NCI-H187 (cell line): ENCODE measurements at regions not wholly inside any gene's neighbourhood (a gene's known extent, or its start where the extent isn't known, plus 50 kb on each side); places are given as distances from the start of the nearest gene placed in this dataset.

Experiments used
- DNase-seq, 2 experiments: peaks; one replicate each; lab custom pipeline; 2025; lab: John Stamatoyannopoulos, UW

DNA sequence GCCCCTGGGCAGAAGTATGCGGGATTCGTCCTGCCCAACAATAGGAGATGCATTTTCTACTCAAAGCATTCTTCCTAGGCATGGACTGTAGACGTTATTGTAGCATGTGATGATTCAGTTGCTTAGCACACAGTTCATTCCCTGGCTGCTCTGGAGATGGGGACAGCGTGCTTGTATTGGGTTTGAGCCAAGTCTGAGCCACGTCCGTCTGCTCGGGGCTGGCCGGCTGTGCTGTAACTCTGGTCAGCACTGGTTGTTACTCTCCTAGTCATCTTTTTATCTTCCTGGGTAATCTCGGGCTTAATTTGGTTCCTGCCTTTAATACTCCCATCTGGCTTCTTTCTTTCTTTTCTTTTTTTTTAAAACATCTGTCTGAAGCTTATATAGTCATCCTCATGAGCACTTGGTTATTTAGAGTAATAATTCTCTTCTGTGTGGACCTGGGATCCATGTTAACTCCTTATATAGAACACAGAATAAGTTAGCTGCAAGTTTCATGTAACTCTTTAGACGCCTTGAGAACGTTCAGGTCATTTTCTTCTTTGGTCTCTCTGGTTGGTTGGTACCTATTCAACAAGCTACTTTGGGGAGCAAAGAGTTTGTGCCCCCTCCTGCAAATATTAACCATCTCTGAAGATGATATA, 118.8 kb upstream of the RPS23 start:
- DNase-seq, result no peak

DNA sequence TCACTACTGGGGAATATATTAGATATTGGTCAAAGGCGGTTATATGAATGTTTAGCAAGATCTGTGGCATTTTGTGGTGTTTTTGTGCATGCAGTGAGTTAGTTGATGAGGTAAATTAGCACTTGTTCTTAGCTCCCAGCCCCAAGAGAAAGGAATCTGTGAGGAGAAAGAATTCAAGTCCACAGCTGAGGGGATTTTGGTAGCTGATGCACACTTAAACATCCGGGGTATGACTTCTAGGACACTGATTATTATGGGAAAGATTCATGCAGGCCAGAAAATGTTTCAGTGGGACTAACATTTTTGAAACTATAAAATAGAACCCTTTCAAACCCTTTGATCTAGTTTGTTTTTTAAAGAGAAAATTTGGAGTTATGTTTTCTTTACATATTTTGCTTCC, 118.2 kb upstream of the RPS23 start:
- DNase-seq, result no peak

DNA sequence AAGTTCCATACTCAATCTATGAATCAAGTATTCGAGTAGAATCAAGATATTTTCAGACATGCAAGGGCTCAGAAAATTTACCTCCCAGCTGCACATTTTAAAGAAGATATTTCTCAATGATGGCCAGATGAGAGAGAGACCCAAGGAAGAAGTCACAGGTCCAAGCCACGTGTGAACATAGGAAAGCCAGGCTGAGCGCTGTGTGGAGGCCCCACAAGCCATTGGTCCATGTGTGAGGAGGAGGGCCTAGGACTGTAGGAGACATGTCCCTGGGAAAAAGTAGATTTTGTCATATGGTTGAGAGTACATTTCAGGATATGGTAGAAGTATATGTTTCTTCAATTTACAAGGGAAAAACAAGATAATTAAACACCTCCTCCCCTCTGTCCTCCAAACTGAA, 115.8 kb upstream of the RPS23 start:
- DNase-seq, result no peak

DNA sequence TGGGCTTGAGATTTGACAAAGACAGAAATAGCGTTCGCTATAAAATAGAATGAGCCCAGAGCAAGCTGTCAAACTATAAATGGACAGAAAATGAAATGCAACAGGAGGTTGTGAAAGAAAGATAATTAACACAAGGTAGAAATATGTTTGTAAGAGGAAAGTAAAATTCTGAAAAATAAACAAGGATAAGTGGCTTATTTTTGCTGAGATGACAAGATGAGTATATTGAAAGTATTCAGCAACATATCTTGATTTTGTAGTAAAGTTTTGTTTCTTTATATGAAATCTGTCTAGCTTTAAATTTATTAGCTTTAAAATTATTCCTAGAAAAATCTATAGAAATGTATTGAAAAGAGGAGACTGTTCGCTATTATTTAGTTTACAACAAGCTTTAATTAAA, 111.9 kb upstream of the RPS23 start:
- DNase-seq, result no peak

DNA sequence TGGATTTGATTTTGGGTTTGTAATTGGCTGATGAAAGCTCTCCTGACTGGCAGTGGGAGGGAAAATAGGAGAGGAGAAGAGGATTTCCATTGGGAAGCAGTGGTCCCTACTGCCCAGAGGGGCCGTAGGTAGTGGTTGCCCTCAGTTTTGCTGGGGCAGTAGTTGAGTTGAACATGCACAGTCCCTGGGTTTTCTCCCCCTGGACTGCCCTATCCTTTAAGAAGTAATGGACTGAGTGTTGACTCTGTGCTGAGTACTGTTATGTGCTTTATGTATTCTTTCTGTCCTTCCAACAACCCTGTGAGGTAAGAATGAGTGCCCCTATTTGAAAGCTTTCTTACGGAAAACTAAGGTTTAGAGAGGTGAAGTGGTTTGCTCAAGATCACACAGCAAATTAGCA, 111.2 kb upstream of the RPS23 start:
- no peak for DNase-seq

DNA sequence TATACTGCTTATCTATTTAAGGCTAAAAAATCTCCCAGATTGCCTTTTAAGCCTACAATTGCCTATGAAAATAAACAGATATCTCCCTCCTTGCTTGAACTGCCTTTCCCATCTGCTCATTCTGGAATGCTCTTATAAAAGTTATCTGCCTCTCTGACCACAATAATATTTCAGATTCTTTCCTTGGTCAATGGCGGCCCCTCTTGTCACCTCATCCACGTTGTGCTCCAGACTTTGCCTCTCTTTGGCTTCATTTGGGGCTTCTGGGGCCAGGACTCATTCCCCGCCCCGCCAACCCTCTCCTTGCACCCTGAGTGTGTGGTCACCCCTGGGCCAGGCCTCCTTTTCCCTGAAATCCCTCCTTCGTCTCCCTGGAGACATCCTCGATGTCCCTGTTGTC, 110.0 kb upstream of the RPS23 start:
- DNase-seq, result no peak

DNA sequence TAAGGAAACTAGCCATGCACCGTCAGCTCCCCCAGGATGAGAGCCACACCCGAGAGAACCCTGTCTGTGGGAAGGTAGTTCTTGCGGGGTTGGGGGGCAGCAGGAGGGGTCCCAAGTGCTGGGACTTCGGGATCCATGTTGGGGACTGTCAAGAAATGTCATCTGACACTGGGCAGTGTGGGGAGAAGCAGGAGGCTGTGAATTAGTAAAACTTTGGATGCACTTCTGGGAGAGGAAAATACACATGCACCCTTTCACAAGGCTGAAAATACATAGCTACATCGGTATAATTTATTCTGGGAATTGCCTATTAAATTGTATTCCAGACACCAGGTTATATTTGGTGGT, 109.6 kb upstream of the RPS23 start:
- no peak for DNase-seq

DNA sequence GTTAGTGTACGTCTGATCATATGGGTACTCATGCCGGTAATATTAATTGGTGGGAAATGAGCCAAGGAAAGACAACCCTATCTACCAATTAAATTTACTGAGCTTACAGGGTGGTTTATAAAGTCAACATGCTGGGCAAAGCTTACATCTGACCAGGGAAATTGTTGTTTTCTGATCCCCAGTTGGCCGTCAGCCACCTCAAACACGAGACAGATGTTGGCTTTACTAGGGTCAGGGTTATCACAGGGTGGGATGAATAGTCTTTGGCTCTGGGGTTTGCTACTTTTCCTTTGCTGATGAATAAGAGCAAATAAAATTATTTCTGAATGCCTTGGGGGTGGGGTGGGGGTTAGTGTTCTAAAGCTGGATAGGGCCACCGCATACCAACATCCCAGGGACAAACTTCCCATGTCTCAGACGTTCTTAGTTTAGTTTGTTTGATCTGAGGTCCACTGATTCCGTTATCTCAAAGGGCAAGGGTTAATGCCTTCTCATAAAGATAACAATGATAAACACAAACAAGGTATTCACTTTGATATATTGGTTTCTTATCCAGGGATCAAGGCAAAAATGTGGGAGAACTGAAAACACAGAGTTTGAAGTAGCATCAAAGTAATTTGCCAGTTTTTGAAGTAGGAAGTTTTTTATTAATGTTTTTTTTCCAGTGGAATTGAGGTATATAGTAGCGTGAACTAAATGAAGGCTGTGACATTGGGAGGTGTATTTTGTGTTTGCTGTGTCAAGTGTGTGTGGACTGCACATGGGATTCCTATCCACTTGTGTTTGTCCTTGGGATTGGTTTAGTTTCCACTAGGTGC, 109.1 kb upstream of the RPS23 start:
- DNase-seq, result no peak

DNA sequence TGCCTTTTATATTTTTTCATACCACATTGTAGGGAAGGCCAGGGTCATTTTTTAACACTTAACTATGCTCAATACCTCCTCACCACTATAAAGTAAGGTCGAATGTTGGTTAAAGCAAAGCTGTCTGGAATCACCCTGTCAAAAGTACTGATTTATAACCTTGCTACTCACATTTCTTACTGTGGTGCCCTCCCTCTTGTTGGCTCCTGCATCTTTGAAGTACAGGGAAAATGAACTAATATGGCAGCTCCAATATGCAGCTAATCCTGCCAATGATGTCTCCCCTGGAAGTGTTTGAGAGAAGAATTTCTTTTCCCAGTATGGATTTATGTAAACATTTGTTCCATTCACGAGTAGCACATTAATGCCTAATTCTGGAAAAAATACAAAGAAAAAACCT, 108.4 kb upstream of the RPS23 start:
- DNase-seq, result no peak

DNA sequence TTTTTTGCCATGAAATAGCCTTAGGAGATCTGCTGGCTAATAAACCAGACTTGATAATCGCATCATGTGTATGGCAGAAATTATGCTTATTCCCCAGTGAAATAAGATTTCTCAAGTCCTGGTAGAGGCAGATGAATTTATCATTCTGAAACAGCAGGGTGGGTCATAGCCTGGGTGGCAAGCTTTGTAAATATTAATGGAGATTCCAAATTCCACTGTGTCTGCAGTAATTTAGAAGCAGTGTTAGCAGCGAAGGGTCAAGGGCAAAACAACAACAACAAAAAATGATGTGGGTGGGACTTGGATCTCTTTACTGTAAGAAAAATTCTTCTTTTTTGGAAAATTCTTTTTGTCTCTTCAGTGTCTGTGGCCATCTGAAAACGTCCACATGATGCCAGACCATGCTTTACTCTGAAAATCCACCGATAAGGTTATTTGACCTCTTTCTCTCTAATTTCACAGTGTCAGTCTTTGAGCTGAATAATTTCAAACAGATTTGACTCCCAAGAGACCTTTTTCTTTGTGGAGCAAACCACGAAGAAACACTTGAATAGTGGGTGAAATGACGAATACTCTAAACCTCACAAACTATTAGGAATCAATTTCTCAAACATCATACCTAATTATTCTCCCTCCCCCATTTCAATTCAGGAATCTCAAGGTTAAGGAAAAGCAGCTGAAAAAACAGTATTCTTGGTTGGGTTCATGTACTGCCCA, 106.0 kb upstream of the RPS23 start:
- DNase-seq, result no peak

DNA sequence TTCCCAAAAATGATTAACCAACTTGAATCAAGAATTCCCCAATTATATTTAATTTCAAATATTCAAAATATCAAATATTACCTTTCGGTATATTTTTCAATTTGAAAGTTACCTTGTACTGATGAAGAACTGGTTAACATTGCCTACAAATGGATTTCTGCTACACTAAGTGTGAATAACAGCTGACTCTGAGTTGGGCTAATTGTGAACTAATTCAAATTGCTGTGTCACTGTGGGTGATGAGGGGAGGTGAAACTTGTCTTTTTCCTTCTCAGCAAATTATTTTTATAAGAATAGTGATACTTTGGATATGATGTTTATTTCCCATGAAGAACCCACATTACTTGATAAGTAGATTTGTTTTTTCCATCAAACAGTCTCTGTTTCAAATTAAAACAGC, 103.4 kb upstream of the RPS23 start:
- DNase-seq, result no peak

DNA sequence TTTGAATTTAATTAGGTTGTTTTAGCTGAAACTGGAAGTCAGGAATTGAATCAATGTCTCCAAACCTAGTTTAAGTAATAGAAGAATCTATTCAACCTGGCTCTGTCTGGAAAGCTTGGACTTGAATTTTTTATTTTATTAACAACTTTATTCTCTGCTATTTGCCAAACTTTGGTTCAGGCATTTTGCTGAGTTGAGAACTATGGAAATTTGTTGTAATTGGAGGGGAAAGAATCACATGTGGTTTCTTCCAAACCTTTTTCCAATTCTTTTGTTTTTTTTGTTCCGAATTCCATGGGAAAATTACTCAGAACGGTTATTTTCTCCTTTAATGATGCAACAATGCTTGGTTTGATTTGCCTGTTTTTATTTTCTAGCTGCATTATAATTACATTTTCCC, 98.2 kb upstream of the RPS23 start:
- no peak for DNase-seq

DNA sequence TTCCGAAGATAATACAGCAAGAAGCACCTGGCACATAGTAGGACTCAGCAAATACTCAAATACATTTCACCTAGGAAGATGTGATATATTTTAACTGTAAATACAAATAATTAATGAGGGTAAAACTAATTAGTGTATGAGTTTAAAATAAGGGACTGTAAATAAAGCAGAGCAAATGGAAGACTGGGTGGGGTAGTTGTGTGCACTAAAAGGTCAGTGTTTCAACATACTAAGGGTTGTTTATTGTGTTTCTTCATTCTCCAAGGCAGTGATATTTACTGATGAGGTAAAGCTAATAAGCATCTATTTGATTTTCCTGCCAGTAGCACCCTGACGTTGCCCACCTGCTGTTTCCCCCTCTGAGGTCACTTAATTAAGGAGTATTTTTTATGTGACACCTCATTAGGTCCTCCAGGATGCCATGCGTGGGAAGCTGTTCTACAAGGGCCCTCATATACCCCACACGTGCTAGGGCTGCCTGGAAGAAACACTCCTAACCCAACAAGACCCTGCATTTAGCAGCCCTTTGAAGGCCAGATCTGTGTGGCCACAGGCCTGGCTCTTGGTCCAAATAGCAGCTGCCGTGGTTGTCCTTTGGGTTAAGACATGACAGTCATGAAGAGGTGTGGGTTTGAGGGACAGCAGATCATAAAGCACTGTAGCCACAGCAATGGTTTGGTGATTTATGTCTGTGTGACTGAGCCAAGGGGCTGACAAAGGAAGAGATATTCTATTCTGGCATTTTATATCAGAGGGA, 97.5 kb upstream of the RPS23 start:
- DNase-seq, result no peak

DNA sequence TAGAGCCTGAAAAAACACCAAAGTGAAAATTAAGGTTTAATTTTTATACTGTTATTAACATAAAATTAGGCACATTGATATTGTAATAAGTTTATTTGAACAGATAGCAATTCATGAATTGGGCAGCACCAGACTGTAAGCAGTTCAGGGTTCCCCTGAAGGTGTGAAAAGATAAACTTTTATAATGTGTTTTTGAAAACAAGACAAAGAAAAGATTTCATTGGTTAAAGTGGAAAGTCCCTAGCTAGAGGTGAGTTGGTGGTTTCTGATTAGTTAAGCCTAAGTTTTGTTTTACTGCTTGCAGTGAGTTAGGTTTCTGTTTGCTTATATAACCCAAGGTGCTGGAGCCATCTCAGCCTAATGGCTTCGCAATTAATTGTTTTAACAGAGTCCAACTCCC, 96.5 kb upstream of the RPS23 start:
- no peak for DNase-seq

DNA sequence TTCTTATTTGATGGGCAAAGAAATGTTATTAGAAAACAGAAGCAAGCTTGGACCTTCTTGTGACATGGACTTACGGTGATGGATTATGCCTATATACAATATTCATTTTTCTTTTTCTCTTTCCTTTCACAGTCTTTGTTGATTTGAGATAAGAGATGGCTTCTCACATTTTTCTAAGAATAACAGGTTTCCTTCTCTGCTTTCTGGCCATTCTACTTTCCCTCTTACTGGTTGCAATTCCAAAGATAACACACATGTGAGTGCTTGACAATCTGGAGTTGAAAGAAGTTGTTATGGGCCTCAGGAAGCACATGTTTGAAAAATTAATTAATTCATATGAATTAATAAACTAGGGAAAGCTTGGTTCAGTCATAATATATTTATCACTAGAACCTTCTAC, 89.8 kb upstream of the RPS23 start:
- no peak for DNase-seq

DNA sequence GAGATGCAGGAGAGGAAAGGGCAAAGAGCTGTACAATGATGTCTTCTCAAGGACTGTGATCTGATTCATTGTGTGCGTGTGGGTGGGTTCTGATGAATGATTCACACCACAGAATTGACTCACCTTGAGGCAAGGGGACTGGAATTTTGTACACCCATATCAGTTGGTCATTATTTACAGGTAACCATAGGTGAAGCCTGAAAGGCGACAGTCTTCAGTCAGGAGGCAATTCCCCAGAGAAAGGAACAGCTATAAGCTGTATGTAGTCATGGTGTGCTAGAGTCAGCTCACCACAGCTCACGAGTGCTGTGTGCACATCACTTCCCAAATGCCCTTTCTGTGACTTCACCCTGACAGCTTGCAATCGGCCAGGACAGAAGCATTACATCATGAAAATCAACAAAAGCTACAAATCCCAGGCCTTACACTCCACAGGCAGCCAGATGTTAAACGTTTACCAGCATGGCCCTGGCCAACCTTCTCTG, 87.6 kb upstream of the RPS23 start:
- no peak for DNase-seq

DNA sequence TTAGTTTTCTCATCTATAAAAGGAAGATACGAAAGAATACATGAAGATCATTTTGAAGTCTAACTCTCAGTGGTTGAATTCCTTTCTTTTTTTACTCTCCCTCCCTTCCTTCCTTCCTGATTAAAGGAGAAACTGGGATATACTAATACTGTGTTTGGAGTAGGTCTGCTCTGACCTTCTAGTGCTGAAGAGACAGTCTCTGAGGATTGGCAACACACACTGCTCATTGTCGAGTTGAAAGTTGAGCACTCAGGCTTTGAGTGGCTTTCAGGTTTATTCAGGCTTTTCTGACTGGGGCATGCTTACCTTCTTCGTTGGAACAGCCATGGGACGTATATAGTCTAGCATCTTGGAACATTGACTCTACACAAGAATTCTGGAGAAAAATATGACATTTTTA, 86.9 kb upstream of the RPS23 start:
- no peak for DNase-seq

DNA sequence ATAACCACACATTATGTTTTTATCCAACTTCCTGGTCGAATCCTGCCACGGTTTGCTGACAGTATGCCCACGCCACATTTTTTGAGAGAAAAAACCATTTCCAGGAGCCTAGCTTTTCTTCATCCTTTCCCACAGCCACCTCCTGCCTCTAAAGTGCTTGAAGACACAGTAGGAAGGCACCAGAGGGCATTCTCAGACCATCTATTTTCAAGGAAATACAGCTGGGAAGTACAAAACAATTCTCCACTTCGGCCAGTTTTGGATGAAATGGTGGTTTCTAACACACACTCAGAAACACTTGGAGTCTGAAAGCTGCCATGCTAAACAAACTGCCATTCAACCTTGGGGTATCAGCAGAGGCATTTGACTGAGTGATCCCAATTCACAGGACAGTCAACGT, 86.3 kb upstream of the RPS23 start:
- no peak for DNase-seq

DNA sequence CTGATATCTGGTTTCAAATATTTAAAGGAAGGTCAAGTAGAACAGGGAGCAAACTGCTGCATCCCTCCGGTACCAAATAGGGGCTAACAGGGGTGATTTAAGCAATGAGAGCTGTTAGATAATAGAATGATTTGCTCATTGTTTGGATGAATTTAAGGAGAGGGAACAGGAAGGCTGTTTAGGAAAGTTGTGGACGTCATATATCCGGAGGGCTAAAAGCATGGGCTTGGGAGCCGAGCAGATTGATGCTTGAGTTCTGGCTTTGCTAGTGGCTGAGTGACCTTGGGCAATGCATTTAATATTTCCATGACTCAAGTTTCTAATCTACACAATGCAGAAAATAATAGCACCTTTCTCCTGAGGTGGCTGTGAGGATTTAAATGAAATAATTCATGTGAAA, 85.4 kb upstream of the RPS23 start:
- no peak for DNase-seq

DNA sequence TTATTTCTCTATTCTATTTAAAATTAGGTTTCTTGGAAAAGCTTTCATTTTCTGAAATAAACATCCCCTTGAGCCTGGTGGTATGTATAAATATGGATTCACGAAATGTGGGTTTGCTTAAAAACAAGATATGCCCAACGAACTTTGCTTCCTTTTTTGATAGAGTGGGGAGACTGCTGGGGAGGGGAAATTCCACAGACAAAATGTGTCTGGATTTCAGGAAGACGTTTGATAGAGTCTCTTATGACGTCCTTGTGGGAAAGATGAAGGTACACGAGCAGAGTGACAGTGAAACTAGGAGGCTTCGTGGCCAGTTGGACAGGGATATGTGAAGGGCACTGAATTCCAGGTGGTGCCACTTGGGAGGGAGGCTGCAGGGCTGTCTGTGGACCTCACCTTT, 84.5 kb upstream of the RPS23 start:
- DNase-seq, result no peak

DNA sequence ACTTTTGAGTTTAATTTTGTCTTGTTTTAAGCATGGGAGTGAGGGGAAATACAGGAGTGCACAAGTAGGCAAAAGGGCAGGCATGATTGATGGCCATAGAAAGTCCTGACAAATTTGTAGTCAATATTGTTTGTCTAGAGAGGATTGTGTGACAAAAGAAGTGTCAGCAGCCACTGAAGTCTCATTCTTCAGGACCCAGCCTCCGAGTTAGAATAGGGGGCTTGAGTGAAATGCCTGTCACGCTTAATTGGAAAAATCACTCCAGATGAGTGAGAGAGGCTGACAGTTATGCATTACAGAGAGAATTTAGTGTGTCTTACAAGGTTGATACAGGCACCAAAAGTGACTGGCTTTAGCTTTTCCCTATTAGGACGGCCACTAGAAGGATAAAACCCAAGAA, 81.9 kb upstream of the RPS23 start:
- DNase-seq, result no peak

DNA sequence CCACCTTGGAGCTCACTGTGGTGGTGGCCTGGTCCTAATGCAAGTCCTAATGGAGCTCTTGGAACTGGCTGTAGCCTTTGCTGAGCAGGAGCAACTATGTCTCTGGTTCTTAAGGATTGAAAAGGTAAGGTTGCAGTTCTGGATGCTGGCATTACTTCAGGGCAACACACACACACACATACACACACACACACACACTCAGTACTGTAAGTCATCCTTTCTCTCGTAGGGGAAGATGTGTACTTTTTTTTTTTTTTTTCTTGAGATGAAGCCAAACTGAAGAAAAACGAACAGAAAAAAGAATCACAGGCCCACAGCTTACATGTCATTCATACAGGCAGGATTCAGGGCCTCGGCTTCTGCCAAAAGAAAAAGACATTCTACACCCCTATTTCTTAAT, 81.1 kb upstream of the RPS23 start:
- no peak for DNase-seq

DNA sequence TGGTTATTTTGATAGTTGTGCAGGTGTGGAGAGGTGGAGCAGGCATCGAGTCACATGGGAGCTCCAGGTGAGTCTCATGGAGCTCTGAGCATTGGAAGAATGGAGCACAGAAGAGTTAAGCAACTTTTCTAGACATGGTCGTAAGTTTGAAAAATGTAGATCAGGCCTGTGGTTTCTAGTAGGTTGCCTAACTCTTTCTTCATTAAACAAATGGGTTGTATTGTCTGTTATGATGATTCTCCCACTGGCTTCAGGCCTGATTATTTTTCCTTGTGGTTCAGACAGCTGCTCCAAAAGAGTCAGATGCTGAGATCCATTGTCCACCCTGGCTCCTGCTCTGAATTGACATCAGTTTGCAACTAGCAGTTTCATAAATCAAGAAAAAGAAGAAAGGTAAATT, 80.3 kb upstream of the RPS23 start:
- DNase-seq, result no peak
